Ascending aorta (tissue), 2 donors: ENCODE measurements at regions not wholly inside any gene's neighbourhood (a gene's known extent, or its start where the extent isn't known, plus 50 kb on each side); places are given as distances from the start of the nearest gene placed in this dataset.

Experiments used
- DNase-seq, 2 donors: peaks; one replicate each; pipeline ENCODE4 v3.0.0-alpha.2; 2019; ENCODE audit warnings: low spot score in 2 of 2
- H3K27ac ChIP-seq, 2 donors: fragments of 200-600 bp; sonication (generic); one replicate each; pipeline ENCODE4 v1.5.1; 2016 to 2017; ENCODE audit warnings: mild to moderate bottlenecking in 1 of 2
- H3K27me3 ChIP-seq: fragments of 200-600 bp; sonication (generic); one replicate; pipeline ENCODE4 v1.5.1; 2017
- H3K36me3 ChIP-seq, 2 donors: fragments of 200-600 bp; sonication (generic); one replicate each; pipeline ENCODE4 v1.5.1; 2016
- H3K4me1 ChIP-seq, 2 donors: fragments of 200-600 bp; sonication (generic); one replicate each; pipeline ENCODE4 v1.5.1; 2016 to 2017; ENCODE audit warnings: mild to moderate bottlenecking in 1 of 2
- H3K4me3 ChIP-seq, 2 donors: fragments of 200-600 bp; sonication (generic); one replicate each; pipeline ENCODE4 v1.5.1; 2016 to 2017; ENCODE audit warnings: mild to moderate bottlenecking in 1 of 2
- H3K9me3 ChIP-seq, 2 donors: fragments of 200-600 bp; sonication (generic); one replicate each; pipeline ENCODE4 v1.5.1; 2016
- intact Hi-C: fragments of 100-400 bp; cut with DNase I; formaldehyde crosslinking; loops from one replicate; pipeline ENCODE4 v1.15.1; 2023
- TF ChIP-seq, protein P1 (sequence below), 3 experiments: fragments of 200-600 bp in 2 of 3; fragments of 450-650 bp in 1 of 3; sonication (generic) in 2 of 3; IDR thresholded peaks; one replicate each; pipeline ENCODE4 v1.5.1; 2016 to 2019; ENCODE audit warnings: antibody characterized with exemption in 3 of 3, mild to moderate bottlenecking in 1 of 3, moderate library complexity in 1 of 3

DNA sequence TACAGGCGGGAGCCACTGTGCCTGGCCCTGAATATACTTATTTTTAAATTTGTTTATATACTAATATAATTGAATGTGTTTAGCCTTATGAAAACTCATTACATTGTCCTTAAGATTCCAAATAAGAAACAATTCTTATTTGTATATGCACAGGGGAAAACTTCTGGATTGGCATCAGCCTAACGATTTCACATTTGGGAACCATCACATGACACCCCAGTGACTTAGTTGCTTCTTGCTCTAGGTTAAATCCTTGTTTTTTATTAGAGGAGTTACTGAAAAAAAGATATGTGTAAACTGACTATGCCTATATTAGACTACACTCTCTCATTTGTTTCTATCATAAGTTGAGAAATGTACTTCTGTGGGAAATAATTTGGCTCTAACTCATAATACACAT is 520.2 kb downstream of the SPRY1 start:
- Histone ChIP-seq H3K4me1 (no peaks in the 10 kb centered on the region), H3K27ac (no peak overlapping the region), H3K9me3 (no peaks in the 10 kb centered on the region), H3K27me3 (no peaks in the 10 kb centered on the region), H3K4me3 (no peak overlapping the region), H3K36me3 (no peaks in the 10 kb centered on the region)
- TF ChIP-seq, protein P1, sequence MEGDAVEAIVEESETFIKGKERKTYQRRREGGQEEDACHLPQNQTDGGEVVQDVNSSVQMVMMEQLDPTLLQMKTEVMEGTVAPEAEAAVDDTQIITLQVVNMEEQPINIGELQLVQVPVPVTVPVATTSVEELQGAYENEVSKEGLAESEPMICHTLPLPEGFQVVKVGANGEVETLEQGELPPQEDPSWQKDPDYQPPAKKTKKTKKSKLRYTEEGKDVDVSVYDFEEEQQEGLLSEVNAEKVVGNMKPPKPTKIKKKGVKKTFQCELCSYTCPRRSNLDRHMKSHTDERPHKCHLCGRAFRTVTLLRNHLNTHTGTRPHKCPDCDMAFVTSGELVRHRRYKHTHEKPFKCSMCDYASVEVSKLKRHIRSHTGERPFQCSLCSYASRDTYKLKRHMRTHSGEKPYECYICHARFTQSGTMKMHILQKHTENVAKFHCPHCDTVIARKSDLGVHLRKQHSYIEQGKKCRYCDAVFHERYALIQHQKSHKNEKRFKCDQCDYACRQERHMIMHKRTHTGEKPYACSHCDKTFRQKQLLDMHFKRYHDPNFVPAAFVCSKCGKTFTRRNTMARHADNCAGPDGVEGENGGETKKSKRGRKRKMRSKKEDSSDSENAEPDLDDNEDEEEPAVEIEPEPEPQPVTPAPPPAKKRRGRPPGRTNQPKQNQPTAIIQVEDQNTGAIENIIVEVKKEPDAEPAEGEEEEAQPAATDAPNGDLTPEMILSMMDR (IDR thresholded peaks at IDR 0.05) = no peak
- intact Hi-C loops = no loop called here
- DNase-seq = no peak

DNA sequence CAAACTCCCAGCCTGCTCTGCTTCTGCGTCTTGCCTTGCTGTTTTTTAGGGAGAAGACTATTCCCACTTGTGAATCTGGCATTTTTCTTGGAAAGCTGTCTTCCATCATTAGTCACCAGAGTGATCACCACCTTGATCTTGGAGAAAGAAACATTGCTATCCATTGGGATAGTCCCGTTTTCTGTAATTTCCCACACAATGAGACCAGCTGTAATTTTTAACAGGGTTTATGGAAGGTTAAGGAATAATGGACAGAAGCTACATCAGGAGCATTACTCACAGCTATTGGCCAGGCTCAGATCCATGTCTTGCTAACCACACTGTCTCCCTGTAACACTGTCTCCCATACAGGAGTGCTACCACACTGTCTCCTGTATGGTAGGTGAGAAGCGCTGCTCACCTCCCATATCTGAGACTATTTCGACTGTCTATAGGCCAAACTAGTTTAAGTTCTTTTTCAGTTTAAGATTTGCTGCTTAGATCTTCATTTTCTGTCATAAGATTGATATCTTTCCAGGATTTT is 523.0 kb downstream of the SPRY1 start:
- Histone ChIP-seq H3K36me3 (no peaks in the 10 kb centered on the region), H3K27me3 (no peaks in the 10 kb centered on the region), H3K9me3 (no peaks in the 10 kb centered on the region), H3K4me3 (no peak overlapping the region), H3K27ac (no peak overlapping the region), H3K4me1 (no peaks in the 10 kb centered on the region)
- TF ChIP-seq, protein P1 (IDR thresholded peaks at IDR 0.05) = no peak
- no peak for DNase-seq
- intact Hi-C loops = no loop called here

DNA sequence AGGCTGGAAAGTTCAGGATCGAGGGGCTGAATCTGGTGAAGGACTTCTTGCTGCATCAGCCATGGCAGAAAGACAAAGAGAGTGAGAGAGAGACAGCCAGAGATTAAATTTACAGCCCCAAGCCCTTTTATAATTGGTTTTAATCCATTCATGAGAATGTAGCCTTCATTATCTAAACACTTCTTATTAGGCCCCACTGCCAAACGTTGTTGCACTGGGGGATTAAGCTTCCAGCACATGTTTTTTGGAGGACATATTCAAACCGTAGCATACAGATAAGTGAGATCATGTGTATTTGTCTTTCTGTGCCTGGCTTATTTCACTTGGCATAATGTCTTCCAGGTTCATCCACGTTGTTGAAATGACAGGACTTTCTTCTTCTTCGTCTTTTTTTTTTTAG is 524.7 kb downstream of the SPRY1 start:
- DNase-seq = no peak
- H3K27me3 ChIP-seq = no peaks in the 10 kb centered on the region

DNA sequence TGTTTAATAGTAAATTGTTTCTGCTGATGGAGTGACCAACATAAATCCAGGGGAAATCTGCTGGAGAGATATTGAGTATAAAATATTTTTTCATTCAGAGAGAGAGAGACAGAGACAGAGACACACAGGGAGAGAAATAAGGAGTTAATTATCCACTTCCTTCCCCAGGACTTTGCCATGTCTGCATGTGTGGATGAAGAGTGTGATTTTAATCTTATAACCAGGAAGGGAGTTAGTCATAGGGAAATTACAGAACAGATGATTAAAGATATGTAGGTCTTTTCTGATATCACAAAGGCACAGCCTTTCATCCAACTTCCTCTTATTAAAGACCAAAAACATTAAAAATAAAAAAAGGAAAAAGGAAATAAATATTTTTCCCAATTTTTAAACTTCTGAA is 526.3 kb downstream of the SPRY1 start:
- no peaks in the 10 kb centered on the region for H3K4me1 ChIP-seq
- no peak overlapping the region for H3K4me3 ChIP-seq
- intact Hi-C loops = no loop called here
- TF ChIP-seq, protein P1 (IDR thresholded peaks at IDR 0.05) = no peak
- DNase-seq = no peak
- H3K27me3 ChIP-seq = no peaks in the 10 kb centered on the region
- no peaks in the 10 kb centered on the region for H3K36me3 ChIP-seq
- H3K27ac ChIP-seq = no peak overlapping the region
- H3K9me3 ChIP-seq = no peaks in the 10 kb centered on the region

More for the DNA sequence above, 524.7 kb downstream of the SPRY1 start:
- no peaks in the 10 kb centered on the region for H3K36me3 ChIP-seq
- H3K9me3 ChIP-seq = no peaks in the 10 kb centered on the region
- H3K4me1 ChIP-seq = no peaks in the 10 kb centered on the region
- H3K27ac ChIP-seq = no peak overlapping the region
- TF ChIP-seq, protein P1 (IDR thresholded peaks at IDR 0.05) = no peak
- intact Hi-C loops = no loop called here
- H3K4me3 ChIP-seq = no peak overlapping the region

DNA sequence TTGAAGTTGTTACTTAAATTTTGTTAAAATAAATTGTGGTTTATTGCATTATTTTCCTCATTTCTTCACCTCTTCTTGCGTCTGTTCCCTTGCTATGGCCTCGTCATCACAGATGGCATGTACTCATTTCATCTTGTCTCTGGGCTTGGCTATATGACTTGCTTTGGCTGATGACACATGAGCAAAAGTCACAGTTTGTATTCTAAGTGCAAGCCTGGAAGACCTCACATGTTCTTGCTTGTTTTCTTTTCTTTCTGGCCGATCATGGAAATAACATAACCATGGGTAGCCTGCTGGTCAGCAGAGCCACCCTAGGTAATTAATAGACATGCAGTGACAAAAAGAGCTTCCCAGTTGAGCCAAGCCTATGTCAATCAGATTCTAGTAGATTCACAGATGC is 527.9 kb downstream of the SPRY1 start:
- Histone ChIP-seq H3K36me3 (no peaks in the 10 kb centered on the region), H3K4me3 (no peak overlapping the region), H3K9me3 (no peaks in the 10 kb centered on the region), H3K4me1 (no peaks in the 10 kb centered on the region), H3K27ac (no peak overlapping the region), H3K27me3 (no peaks in the 10 kb centered on the region)
- intact Hi-C loops = no loop called here
- TF ChIP-seq, protein P1 (IDR thresholded peaks at IDR 0.05) = no peak
- no peak for DNase-seq

DNA sequence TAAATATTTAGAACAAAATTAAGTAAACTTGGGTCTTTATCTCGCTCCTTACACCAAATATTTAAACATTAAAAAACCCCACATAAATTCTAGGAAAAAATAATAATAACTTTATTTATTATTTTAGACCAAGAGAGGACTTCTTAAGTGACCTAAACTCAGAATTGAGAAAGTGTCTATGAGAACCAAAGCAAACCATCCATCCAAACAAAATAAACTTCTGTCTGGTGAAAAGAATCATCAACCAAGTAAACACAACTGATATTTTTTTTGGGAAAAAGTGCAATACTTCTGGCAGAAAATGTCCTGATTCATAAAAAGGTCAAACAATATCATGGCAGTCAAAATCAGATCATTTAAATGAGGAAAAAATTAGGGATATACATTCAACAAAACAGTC is 533.0 kb downstream of the SPRY1 start:
- TF ChIP-seq, protein P1 (IDR thresholded peaks at IDR 0.05) = no peak
- no peaks in the 10 kb centered on the region for H3K4me1 ChIP-seq
- intact Hi-C loops = no loop called here
- no peaks in the 10 kb centered on the region for H3K27me3 ChIP-seq
- DNase-seq = no peak
- H3K9me3 ChIP-seq = no peaks in the 10 kb centered on the region
- no peaks in the 10 kb centered on the region for H3K36me3 ChIP-seq
- H3K4me3 ChIP-seq = no peak overlapping the region
- H3K27ac ChIP-seq = no peak overlapping the region
